Mesenchymal stem cell (in vitro differentiated cells and primary cell): ENCODE measurements at regions not wholly inside any gene's neighbourhood (a gene's known extent, or its start where the extent isn't known, plus 50 kb on each side); places are given as distances from the start of the nearest gene placed in this dataset.
"Not testable (repeated sequence)": the region's sequence is repeated elsewhere in the genome, so short reads cannot be mapped to it uniquely, and the experiment has no call there.

Experiments
- DNase-seq: peaks from one replicate; pipeline ENCODE4 v3.0.0-alpha.2; 2013
- H2AFZ ChIP-seq: one replicate; pipeline ENCODE4 v1.6.1; 2013; ENCODE audit warnings: low read depth, mild to moderate bottlenecking, control low read depth, inconsistent platforms, low read length, moderate library complexity
- H2AK5ac ChIP-seq: 2 replicates; pipeline ENCODE4 v1.6.1; 2013; ENCODE audit warnings: low read length, moderate library complexity, mild to moderate bottlenecking, inconsistent platforms; ENCODE audit not compliant: severe bottlenecking
- H2BK120ac ChIP-seq: one replicate; pipeline ENCODE4 v1.6.1; 2013; ENCODE audit warnings: low read depth, mild to moderate bottlenecking, inconsistent platforms, low read length, moderate library complexity
- H2BK12ac ChIP-seq, 2 experiments: one replicate each; pipeline ENCODE4 v1.6.1; 2013; ENCODE audit warnings: inconsistent platforms in 2 of 2, low read length in 2 of 2, mild to moderate bottlenecking in 2 of 2, moderate library complexity in 2 of 2, control low read depth in 1 of 2
- H2BK15ac ChIP-seq: one replicate; pipeline ENCODE4 v1.6.1; 2013; ENCODE audit warnings: mild to moderate bottlenecking, low read depth, inconsistent platforms; ENCODE audit not compliant: poor library complexity, severe bottlenecking
- H2BK5ac ChIP-seq: 2 replicates; pipeline ENCODE4 v1.6.1; 2013; ENCODE audit warnings: low read depth, mild to moderate bottlenecking, low read length, control low read depth, inconsistent platforms; ENCODE audit not compliant: poor library complexity, severe bottlenecking
- H3K14ac ChIP-seq, 2 experiments: one replicate each; pipeline ENCODE4 v1.6.1; 2013; ENCODE audit warnings: inconsistent platforms in 2 of 2, low read length in 2 of 2, control low read depth in 1 of 2, mild to moderate bottlenecking in 1 of 2, moderate library complexity in 1 of 2
- H3K18ac ChIP-seq, 2 experiments: one replicate each; pipeline ENCODE4 v1.6.1; 2013; ENCODE audit warnings: inconsistent platforms in 2 of 2, low read length in 2 of 2, control low read depth in 1 of 2, low read depth in 1 of 2, mild to moderate bottlenecking in 1 of 2
- H3K23ac ChIP-seq, 2 experiments: one replicate each; pipeline ENCODE4 v1.6.1; 2013; ENCODE audit warnings: inconsistent platforms in 2 of 2, low read length in 2 of 2, mild to moderate bottlenecking in 2 of 2, moderate library complexity in 2 of 2, control low read depth in 1 of 2
- H3K27ac ChIP-seq: 2 replicates; pipeline ENCODE4 v1.5.1; 2013; ENCODE audit warnings: mild to moderate bottlenecking, moderate library complexity, low read length, control low read depth, inconsistent platforms; ENCODE audit not compliant: poor library complexity, severe bottlenecking
- H3K27me3 ChIP-seq, 2 experiments: 2 replicates each; pipeline versions ENCODE4 v1.6.1 to v1.7.0; 2013; ENCODE audit warnings: low read length in 2 of 2, mild to moderate bottlenecking in 2 of 2, moderate library complexity in 2 of 2, control low read depth in 1 of 2, inconsistent platforms in 1 of 2; ENCODE audit not compliant: control insufficient read depth in 1 of 2, insufficient read depth in 1 of 2
- H3K36me3 ChIP-seq, 2 experiments: 2 replicates each; pipeline versions ENCODE4 v1.6.1 to v1.7.0; 2013; ENCODE audit warnings: low read length in 2 of 2, control low read depth in 1 of 2, inconsistent platforms in 1 of 2, low read depth in 1 of 2, mild to moderate bottlenecking in 1 of 2; ENCODE audit not compliant: insufficient read depth in 2 of 2, control insufficient read depth in 1 of 2
- H3K4ac ChIP-seq, 2 experiments: one replicate each; pipeline ENCODE4 v1.6.1; 2013; ENCODE audit warnings: inconsistent platforms in 2 of 2, low read length in 2 of 2, mild to moderate bottlenecking in 2 of 2, moderate library complexity in 2 of 2, control low read depth in 1 of 2, low read depth in 1 of 2
- H3K4me1 ChIP-seq: 2 replicates; pipeline ENCODE4 v1.6.1; 2013; ENCODE audit warnings: low read depth, low read length, control low read depth; ENCODE audit not compliant: control insufficient read depth, insufficient read depth
- H3K4me2 ChIP-seq: 2 replicates; pipeline ENCODE4 v1.6.1; 2013; ENCODE audit warnings: low read length, mild to moderate bottlenecking, inconsistent platforms; ENCODE audit not compliant: poor library complexity, severe bottlenecking
- H3K4me3 ChIP-seq, 2 experiments: 2 replicates each; pipeline versions ENCODE4 v1.5.1 to v1.7.0; 2013; ENCODE audit warnings: low read length in 2 of 2, mild to moderate bottlenecking in 2 of 2, control low read depth in 1 of 2, low read depth in 1 of 2; ENCODE audit not compliant: insufficient read depth in 1 of 2
- H3K79me1 ChIP-seq: replicated peaks from 2 replicates; pipeline ENCODE4 v1.6.1; 2013; ENCODE audit warnings: mild to moderate bottlenecking, control low read depth, low read length, inconsistent platforms; ENCODE audit not compliant: poor library complexity, severe bottlenecking
- H3K9ac ChIP-seq: 2 replicates; pipeline ENCODE4 v1.7.0; 2013; ENCODE audit warnings: mild to moderate bottlenecking, low read length, moderate library complexity
- H3K9me3 ChIP-seq: 2 replicates; pipeline ENCODE4 v1.7.0; 2013; ENCODE audit warnings: mild to moderate bottlenecking, low read length; ENCODE audit not compliant: control insufficient read depth
- H4K8ac ChIP-seq: one replicate; pipeline ENCODE4 v1.6.1; 2013; ENCODE audit warnings: inconsistent platforms, mild to moderate bottlenecking, low read length, moderate library complexity
- H4K91ac ChIP-seq: one replicate; pipeline ENCODE4 v1.6.1; 2013; ENCODE audit warnings: mild to moderate bottlenecking, low read length, inconsistent platforms
- WGBS: methylation state at CpG from one replicate; pipeline ENCODE4 v1.1.7; 2013; ENCODE audit warnings: mixed read lengths; 5-methylcytosine and 5-hydroxymethylcytosine counted together

- H4K8ac ChIP-seq, result no peak overlapping the region
- H4K91ac ChIP-seq, result no peak overlapping the region
- H3K4ac ChIP-seq, result no peak overlapping the region
- H2BK12ac ChIP-seq, result no peak overlapping the region
- no peak overlapping the region for H3K4me3 ChIP-seq
- no peak overlapping the region for H3K23ac ChIP-seq
- no peaks in the 10 kb centered on the region for H3K9me3 ChIP-seq
- no peak overlapping the region for H3K14ac ChIP-seq
- H2BK120ac ChIP-seq, result peak overlapping the region; percentile 3
- no peak overlapping the region for H3K27ac ChIP-seq
- no peak overlapping the region for H2AK5ac ChIP-seq
- no peak overlapping the region for H3K18ac ChIP-seq
- no peak overlapping the region for H3K4me2 ChIP-seq
- no peaks in the 10 kb centered on the region for H3K79me1 ChIP-seq
- no peak overlapping the region for H3K9ac ChIP-seq
- no peak overlapping the region for H2BK5ac ChIP-seq
- WGBS, result 55% methylated on average over 6 of the region's 6 CpGs
- H3K36me3 ChIP-seq, result no peaks in the 10 kb centered on the region
- DNase-seq, result peak; percentile 6
- H3K27me3 ChIP-seq, result no peaks in the 10 kb centered on the region
- no peaks in the 10 kb centered on the region for H3K4me1 ChIP-seq
- H2AFZ ChIP-seq, result no peak overlapping the region
- no peak overlapping the region for H2BK15ac ChIP-seq
Measured at GRCh38 chr13:64704121-64704649, 2526.0 kb downstream of the PCDH9 start.

DNA sequence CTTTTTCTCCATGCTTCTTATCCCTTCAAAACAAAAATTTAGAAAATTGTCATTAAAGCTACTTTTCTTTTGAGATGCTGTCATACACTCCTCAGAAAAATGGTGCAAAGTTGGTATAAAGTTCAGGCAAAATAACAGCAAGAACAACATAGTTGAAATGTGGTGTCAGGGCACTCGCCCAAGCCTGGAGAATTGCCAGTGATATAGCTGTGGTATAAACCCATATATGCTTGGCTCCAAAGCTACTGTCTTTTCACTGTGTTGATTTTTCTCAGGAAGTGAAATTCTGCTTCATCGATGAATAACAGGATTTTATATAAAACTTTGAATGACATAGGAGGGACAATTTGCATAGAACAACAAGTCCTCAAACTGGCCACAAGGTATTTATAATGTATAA lies 2532.9 kb downstream of the PCDH9 start:
- Histone ChIP-seq H3K9ac (no peak overlapping the region), H4K91ac (no peak overlapping the region), H3K14ac (no peak overlapping the region), H3K27me3 (no peaks in the 10 kb centered on the region), H2BK15ac (no peak overlapping the region), H2BK5ac (no peak overlapping the region), H3K79me1 (no peaks in the 10 kb centered on the region), H3K9me3 (no peaks in the 10 kb centered on the region), H3K36me3 (no peaks in the 10 kb centered on the region), H3K4ac (no peak overlapping the region), H2AK5ac (no peak overlapping the region), H2BK12ac (no peak overlapping the region), H3K4me3 (no peak overlapping the region), H3K18ac (no peak overlapping the region), H3K4me1 (no peaks in the 10 kb centered on the region), H2BK120ac (no peak overlapping the region), H3K27ac (no peak overlapping the region), H3K23ac (no peak overlapping the region), H3K4me2 (no peak overlapping the region), H2AFZ (no peak overlapping the region), H4K8ac (no peak overlapping the region)
- DNase-seq, result no peak
- WGBS, result 50% methylated on average over 1 of the region's 2 CpGs

DNA sequence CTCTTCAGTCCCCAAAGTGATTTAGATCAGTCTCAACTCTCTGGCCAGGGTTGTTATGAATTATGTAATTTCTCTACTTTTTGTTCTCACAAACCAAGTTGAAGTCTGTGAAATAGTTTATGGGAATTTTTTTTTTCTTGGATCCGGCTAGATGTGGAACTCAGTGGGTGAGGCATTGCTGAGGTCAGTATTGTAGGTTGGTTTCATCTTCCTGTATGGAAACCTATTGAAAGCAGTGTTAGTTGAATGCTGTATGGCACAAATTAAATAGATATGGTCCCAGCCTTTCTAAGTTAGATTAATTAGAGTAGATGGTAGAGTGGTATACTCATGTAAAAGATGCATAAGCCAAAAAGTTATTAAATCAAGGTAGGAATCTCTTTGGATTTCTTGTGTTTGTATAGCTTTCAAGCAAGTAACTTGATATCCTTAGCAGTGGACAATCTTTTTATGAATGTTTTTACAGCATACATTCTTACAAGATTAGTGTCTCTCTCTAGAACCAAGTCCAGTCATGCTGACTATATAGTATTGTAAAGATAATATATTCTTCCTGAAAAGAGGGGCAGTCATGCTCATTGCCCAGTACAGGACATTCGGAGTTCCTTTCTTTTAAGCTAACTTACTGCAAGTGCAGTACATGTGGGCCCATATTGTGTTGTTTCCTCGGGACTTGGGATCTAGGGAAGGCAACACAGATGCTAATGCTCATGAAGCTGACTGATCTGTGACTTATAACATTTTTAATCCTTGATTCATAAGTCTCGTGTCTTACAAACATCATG lies 2541.1 kb downstream of the PCDH9 start:
- no peak overlapping the region for H3K9ac ChIP-seq
- no peaks in the 10 kb centered on the region for H3K4me1 ChIP-seq
- no peak overlapping the region for H2BK5ac ChIP-seq
- H3K18ac ChIP-seq, result no peak overlapping the region
- no peak overlapping the region for H2BK12ac ChIP-seq
- 91% methylated on average over 3 of the region's 4 CpGs for WGBS
- no peak overlapping the region for H2BK120ac ChIP-seq
- H3K9me3 ChIP-seq, result no peaks in the 10 kb centered on the region
- H3K23ac ChIP-seq, result no peak overlapping the region
- no peak overlapping the region for H3K27ac ChIP-seq
- no peak overlapping the region for H3K14ac ChIP-seq
- H2AFZ ChIP-seq, result no peak overlapping the region
- no peak overlapping the region for H2BK15ac ChIP-seq
- no peaks in the 10 kb centered on the region for H3K27me3 ChIP-seq
- no peaks in the 10 kb centered on the region for H3K36me3 ChIP-seq
- no peak overlapping the region for H3K4me3 ChIP-seq
- no peaks in the 10 kb centered on the region for H3K79me1 ChIP-seq
- peak overlapping the region; percentile 60 for H4K8ac ChIP-seq
- H2AK5ac ChIP-seq, result no peak overlapping the region
- no peak overlapping the region for H4K91ac ChIP-seq
- no peak overlapping the region for H3K4ac ChIP-seq
- DNase-seq, result peak; percentile 13
- H3K4me2 ChIP-seq, result no peak overlapping the region

DNA sequence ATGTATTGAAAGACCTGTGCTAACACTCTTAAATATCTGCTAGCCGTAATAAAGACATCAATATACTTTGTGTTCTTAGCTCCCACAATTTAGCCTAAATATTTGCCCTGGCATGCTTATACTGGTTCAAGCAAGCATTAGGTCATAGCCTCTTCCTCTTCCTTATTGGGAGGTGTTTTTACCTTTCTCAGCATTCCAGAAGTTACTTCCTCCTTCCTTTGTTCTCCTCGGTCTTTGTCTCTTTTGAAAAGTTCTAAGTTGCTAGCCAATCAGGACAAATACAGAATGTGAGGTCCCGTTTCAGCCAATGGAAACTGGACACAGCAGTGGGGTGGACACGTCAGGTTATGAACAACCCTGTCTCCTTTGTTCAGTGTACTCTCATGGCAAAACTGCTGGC lies 2543.6 kb downstream of the PCDH9 start:
- H3K27ac ChIP-seq, H3K27me3 ChIP-seq, H3K4me2 ChIP-seq, H2BK15ac ChIP-seq, H3K79me1 ChIP-seq, H3K18ac ChIP-seq, H3K9me3 ChIP-seq, H3K4me3 ChIP-seq, H4K91ac ChIP-seq, H2BK120ac ChIP-seq, H2AK5ac ChIP-seq, H4K8ac ChIP-seq, H2BK5ac ChIP-seq, H3K4me1 ChIP-seq, H3K4ac ChIP-seq, H3K36me3 ChIP-seq, H3K23ac ChIP-seq, H3K14ac ChIP-seq, H3K9ac ChIP-seq, H2AFZ ChIP-seq, H2BK12ac ChIP-seq, DNase-seq: not testable (repeated sequence)
- 99% methylated on average over 4 of the region's 4 CpGs for WGBS
